ENCODE measurements at regions not wholly inside any gene's neighbourhood (a gene's known extent, or its start where the extent isn't known, plus 50 kb on each side); places are given as distances from the start of the nearest gene placed in this dataset.

GRCh38 chr3:95272166-95272565, 1209.3 kb downstream of the NSUN3 start:
- no peak for TF ChIP-seq CTCF (IDR thresholded peaks at IDR 0.05; ENCODE audit: borderline replicate concordance, insufficient read depth, low read depth, low read length)
- H3K4me3 ChIP-seq (ENCODE audit: low read depth, low read length): no peak overlapping the region

- no peak for TF ChIP-seq CTCF (IDR thresholded peaks at IDR 0.05; ENCODE audit: borderline replicate concordance, insufficient read depth, low read depth, low read length)
- no peak overlapping the region for H3K4me3 ChIP-seq (ENCODE audit: low read depth, low read length)
Measured at GRCh38 chr3:95272781-95273180, 1209.9 kb downstream of the NSUN3 start.

- no peak for TF ChIP-seq CTCF (IDR thresholded peaks at IDR 0.05; ENCODE audit: borderline replicate concordance, insufficient read depth, low read depth, low read length)
Measured at GRCh38 chr3:95277613-95278012, 1214.8 kb downstream of the NSUN3 start.

GRCh38 chr3:95280711-95281352, 1218.0 kb downstream of the NSUN3 start:
- no peak for TF ChIP-seq CTCF (IDR thresholded peaks at IDR 0.05; ENCODE audit: borderline replicate concordance, insufficient read depth, low read depth, low read length)
- H3K4me3 ChIP-seq (ENCODE audit: low read depth, low read length): no peak overlapping the region

More at GRCh38 chr3:95277613-95278012, 1214.8 kb downstream of the NSUN3 start:
- no peak overlapping the region for H3K4me3 ChIP-seq (ENCODE audit: low read depth, low read length)

GRCh38 chr3:95289295-95289694, 1226.4 kb downstream of the NSUN3 start:
- no peak for TF ChIP-seq CTCF (IDR thresholded peaks at IDR 0.05; ENCODE audit: borderline replicate concordance, insufficient read depth, low read depth, low read length)

GRCh38 chr3:95297581-95297980, 1234.7 kb downstream of the NSUN3 start:
- H3K4me3 ChIP-seq (ENCODE audit: low read depth, low read length): no peak overlapping the region
- no peak for TF ChIP-seq CTCF (IDR thresholded peaks at IDR 0.05; ENCODE audit: borderline replicate concordance, insufficient read depth, low read depth, low read length)

More at GRCh38 chr3:95289295-95289694, 1226.4 kb downstream of the NSUN3 start:
- no peak overlapping the region for H3K4me3 ChIP-seq (ENCODE audit: low read depth, low read length)

- no peak overlapping the region for H3K4me3 ChIP-seq (ENCODE audit: low read depth, low read length)
Measured at GRCh38 chr3:95302044-95302443, 1239.2 kb downstream of the NSUN3 start.

More at GRCh38 chr3:95302044-95302443, 1239.2 kb downstream of the NSUN3 start:
- no peak for TF ChIP-seq CTCF (IDR thresholded peaks at IDR 0.05; ENCODE audit: borderline replicate concordance, insufficient read depth, low read depth, low read length)

All from GM12875 (cell line).